Fibroblast of skin of left biceps (primary cell): ENCODE measurements at regions not wholly inside any gene's neighbourhood (a gene's known extent, or its start where the extent isn't known, plus 50 kb on each side); places are given as distances from the start of the nearest gene placed in this dataset.

Experiments used
- DNase-seq, 2 experiments: peaks; one replicate each; pipeline ENCODE4 v3.0.0-alpha.2; 2013; ENCODE audit warnings: low read depth in 2 of 2

DNA sequence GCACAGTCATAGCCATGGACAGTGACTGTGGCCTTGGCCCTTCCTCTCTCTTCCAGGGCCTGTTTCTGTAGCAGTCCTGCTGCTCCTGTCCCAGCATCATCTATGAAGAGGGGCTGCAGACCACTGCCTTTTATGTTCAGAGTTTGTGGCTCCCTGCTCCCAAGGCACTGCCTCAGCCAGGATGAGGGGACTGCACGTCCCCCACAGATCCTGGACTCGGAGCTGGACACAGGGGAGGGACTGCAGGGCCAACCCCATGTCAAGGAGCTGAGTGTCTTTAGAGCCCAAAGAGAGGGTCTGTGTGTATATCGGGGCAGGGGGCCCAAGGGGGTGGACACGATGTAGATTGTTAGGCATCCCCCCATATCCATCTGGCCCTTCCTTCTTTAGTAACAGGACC lies 60.6 kb upstream of the DIO3 start:
- no peak for DNase-seq

DNA sequence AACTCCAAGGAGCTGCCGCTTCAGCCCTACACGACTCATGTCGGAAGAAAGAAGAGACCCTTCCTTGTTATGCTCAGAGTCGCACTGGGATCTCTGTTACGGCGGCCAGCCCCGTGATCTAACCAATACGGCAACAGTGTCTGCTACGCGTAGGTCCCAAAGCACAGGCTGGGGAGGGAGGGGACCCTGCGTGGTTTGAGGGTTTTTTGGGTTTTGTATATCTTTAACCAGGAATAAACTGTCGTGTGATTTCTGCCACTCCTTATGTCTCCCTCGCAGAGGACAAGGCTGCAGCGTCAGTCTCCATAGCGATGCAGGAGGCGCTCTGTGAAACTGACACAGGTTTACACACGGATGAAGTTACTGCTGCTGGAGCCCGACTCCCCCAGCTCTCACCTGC lies 60.0 kb upstream of the DIO3 start:
- no peak for DNase-seq

DNA sequence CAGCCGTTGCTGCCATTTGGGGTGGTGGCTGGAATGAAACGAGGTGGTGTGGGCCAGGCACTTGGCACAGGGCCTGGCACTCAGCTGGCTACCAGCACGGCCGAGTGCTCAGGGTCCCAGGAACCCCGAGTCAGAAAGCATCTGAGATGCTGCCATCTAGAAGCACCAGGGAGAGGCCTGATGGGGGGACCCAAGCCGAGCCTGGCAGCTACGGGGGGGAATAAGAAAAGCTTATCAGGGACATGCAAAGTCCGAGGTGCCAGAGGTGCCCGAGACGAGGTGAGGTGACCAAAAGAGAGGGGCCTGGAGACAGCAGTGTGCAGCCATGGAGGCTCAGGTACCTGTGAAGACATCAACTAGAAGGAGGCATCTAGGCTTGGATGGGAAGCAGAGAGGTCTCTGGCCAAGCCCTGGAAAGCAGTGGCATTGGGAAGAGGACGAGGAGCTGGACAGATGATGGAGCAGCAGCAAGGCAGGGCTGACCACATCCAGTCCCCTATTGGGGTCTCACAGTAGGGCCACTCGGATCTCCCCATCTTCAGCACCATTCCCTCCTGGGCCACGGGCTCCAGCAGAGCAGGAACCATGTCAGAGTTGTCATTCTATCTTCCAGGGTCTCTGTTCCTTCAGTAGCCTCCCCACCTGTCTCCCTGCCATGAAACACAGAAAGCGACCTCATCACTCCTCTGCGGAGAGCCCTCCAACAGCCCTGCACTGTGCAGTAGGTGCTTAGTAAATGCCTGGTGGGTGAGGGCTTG lies 59.3 kb upstream of the DIO3 start:
- DNase-seq: no peak

DNA sequence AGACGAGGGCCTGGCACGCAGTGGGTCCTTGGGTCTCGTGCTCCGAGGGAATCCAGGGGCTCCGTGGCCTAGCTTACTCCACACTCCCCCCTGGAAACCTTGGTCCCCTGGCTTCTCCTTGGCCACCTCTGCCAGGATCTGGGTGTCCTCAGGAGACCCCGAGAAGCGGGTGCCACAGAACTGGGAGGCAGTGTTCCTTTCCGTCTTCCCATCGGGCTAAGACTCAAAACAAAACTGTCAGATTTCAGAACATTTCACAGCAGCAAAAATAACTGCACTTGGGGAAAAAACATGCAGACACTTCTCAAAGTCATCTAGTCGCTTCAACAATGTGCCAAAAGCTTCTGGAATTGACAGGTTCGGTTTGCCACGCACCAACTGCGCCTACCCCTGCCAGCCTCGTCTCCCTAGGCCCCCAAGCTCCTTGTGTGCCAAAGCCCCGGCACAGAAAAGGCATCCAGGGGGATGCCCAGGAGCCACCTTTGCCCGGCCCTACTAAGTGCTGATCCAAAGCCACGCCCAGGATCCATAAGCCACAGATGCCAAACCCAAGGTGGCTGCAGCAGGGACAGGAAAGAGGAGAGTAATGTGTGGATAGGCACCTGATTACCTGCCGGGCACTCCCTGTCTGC lies 58.4 kb upstream of the DIO3 start:
- no peak for DNase-seq

DNA sequence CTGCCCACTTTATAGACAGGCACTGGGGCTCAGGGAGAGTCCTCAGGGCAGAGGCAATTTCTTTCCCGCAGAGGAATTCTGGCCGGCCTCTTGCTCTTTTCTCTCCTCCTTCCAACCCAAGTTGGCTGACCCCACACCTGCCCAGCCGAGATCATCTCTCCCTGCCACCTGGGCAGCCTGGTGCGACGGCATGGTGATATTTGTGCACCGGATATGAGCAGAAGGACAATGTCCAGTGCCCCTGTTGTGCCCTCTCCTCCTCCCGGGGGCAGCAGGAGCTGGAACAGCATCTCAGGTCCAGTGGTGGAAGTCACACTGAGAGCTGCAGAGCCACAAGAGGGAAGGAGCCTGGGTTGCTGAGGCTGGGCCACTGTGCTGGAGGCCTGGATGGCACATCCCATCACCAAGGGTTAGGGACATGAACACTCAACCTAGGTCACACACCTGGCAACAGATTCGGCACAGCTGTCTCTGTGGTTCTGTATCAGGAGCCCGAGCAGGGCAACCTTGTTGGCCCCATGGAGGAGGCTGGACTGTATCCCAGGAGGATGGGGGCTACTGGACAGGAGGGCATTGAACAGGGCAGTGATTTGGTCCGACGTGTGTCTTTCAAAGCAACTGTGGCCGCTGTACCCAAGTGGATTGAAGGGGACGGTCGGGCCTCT lies 57.7 kb upstream of the DIO3 start:
- DNase-seq: no peak

DNA sequence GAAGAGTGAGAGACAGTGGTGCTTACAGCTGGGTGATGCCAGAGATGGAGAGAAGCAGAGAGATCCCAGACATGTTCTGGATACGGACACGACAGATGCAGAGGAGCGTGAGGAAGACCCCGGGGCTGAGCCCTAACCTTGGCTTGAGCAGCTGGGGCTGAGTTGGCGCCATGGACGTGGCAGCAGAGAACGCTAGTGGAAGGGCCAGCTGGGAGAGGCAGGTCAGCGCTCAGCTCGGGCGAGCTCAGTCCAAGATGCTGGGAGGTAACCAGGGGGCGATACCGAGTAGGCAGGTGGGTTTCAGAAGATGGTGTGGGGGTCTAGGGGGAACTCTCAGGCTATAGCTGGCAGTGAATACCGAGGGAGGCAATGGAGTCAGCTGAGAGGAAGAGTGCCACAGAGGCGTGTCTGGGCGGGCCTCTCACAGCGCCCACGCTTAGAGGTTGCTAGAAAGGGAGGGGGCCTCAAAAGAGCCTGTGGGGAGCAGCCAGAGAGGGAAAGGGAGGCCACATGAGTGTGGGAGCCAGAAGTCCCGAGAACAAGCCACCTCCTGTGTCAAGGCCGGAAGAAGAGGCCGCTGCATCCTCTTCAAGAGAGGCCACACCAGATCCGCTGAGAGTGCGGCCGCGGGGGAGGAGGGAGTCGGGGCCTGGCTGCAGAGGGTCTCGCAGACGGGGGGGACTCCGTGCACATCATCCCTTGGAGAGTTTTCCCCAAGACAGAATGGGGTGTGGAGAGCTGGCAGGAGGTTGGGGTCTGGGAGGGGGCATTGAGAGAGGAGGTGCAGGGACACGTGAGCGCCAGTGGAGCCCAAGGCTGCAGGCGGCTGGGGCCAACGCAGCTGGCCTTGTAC lies 57.0 kb upstream of the DIO3 start:
- no peak for DNase-seq

DNA sequence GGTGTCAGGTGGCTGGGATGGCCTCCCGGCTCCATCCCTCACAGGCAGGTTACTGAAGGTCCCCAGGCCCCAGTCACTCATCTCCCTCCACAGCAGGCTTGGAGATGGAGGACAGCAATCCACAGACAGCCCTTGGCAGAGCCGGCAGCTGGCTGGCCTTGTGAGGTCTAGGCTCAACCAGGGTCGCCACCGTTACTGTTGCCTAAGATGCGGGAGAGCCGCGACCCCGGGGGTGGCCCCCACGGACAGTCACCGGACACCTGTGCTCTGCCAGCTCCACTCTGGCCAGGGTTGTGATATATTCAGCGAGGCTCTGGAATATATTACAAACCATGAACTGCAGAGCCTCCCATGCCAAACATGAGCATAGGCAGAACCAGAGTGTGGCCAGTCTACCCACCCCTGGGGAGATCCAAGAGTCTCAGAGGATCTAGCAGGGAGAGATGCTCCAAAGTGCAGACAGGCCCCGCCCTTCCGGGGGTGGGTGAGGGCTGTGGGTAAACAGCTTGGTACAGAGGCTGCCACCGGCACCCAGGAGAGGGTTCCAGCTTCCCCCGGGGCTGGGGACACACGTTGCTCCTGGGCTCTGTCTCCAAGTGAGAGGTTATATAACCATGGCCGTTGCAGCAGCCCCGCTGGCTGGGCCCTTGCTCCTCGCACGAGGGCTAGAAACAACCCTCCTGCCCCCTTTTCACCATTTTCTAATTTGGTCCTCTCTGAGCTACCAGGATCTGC lies 55.9 kb upstream of the DIO3 start:
- DNase-seq: no peak

DNA sequence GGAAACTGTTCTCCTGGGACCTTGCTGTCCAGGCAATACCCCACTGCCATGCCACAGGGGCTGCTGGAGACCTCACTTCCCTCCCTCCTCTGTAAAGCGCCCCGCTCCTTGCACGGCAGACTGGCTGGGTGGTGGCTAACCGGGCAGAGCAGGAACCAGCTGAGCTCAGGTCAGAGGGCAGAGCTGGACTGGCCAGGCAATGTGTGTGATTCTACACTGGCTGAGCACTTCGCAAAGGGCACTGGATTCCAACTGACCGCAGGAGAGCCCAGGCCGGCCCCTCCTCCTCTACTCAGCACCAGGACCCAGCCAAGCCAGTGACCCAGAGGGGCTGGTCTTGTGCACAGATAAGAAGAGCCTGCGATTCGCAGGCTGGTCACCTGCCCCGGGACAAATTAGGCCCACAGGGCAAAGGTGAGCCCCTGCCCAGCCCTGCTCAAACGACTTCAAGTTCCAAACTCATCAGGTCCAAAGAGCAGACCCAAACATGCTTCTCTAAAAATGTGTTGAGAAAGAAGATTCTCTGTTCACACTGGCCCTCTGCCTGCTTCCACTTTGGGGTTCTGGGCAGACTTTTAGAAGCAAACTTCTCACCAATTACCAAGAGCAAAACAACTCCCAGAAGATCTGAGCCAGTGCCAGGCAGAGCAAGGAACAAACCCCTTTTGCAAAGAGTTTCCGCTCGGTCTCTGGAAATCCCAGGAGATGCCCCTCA lies 54.9 kb upstream of the DIO3 start:
- no peak for DNase-seq

DNA sequence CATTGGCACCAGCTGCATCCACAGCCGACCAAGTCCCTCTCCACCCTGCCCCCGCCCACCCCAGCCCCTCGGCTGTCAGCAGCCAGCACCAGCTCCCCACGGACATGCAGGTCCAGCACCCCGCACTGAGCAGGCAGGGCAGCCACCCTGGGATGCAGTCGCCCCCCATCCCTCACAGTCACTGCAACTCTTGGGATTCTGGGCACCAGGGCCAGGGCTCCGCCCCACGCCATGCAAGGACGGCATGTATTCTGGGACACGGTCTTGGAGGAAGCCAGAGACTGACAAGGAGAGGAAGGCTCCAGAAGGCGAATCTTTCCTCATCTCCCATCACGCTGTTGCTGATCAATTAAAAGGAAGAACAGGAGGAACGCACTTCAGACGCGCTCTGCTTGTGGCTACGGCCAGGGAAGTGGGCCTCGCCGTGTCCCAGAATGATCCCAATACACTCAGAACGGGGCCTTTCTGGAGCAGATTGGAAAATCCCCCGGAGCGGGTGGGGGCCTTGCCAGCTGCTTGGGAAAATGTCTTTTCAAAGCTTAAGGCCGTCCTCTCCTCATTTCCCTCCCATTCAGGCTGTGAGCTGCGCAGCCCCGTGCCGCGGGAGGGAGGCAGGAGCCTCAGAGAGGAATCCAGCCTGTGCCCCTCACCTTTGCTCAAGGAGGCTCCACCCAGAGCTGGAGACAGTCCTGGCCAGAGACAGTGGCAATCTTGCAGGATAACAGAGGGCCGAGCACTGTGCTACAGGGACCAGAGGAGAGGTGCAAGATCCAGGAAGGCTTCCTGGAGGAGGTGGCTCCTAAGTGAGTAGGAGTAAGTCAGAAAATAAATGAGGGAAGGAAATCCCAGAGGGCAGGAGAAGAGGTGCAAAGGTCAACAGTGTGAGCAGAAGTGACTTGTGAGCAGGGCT lies 54.1 kb upstream of the DIO3 start:
- DNase-seq: no peak

DNA sequence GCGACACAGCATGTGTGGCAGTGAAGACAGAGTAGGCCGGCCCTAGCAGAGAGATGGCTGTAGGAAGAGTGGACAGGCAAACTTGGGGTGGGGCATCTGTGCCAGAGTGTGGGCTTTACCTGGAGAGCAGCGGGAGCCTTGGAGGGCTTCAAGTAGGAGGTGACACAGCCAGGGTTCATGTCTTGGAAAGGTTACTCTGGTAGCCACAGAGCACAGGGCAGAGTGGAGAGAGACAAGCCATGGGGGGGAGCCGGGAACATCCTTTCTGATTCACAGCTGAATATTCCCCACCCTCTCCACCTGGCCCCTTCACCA lies 53.5 kb upstream of the DIO3 start:
- no peak for DNase-seq

DNA sequence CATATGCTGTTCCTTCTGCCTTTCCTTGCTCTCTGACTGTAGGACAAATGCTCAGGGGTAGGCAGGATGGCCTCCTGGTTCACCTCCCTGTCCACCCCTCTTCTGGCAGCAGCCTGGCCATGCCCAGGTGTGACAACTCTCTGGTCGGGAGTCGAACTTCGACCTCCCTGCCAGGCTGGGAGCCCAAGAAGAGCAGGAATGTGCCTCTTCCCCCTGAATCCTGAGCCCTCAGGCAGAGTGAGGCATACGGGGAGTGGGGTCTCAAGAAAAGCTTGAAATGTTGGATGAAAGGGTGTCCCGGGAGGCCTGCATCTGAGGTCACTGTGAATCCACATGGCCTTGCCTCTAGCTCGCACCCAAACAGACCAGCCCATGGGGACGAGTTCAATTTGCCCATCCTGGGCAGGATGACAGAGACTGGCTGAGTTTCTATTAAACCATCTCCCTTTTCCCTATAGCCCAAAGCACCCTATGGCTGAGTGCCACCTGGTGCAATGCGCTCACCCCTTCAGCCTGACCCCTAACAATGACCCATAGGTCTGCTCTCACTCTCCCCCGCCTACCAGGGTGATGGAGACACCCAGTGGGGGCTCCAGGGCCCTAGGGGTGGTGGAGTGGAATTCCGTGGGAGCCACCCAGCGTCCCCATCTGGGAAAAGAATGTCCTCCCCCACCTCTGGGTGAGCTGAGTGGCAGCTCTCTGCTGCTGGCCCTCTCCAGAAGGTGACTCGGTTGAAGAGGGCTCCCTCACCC lies 52.9 kb upstream of the DIO3 start:
- DNase-seq: no peak

DNA sequence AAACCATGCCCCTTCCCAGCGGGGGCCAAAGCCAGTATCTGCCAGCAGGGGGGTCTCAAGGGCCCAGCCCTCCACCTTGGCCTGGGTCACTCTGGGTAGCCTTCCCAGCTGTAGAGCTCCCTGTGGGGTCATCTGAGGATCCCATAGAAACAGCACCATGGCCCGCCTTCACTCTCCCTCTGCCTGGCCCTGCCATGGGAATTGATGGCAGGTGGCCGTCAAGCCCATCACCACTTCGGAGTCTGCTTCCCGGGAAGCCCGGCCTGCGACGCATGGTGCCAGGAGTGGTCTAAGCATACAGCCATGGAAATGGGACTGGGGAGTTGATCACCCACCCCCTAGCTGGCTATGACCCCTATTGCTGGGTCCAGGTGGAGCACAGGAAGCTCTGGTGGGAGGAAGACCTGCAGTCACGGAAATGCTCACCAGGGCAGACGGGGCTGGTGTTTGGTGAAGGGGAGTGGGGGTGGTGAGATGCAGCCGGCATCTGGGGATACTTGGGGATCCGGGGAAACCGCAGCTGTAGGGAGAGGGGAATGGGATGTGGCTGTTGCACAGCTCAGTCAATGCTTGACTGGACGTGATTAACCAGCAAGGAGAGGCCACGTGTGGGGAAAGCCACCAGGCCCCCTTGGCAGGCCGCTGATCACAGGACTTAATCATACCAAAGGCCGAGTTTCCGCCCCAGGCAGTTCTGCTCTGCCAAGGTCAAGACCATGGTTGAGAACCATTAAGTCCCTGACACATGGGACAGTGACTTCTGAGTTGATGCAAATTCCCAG lies 52.2 kb upstream of the DIO3 start:
- DNase-seq: no peak

DNA sequence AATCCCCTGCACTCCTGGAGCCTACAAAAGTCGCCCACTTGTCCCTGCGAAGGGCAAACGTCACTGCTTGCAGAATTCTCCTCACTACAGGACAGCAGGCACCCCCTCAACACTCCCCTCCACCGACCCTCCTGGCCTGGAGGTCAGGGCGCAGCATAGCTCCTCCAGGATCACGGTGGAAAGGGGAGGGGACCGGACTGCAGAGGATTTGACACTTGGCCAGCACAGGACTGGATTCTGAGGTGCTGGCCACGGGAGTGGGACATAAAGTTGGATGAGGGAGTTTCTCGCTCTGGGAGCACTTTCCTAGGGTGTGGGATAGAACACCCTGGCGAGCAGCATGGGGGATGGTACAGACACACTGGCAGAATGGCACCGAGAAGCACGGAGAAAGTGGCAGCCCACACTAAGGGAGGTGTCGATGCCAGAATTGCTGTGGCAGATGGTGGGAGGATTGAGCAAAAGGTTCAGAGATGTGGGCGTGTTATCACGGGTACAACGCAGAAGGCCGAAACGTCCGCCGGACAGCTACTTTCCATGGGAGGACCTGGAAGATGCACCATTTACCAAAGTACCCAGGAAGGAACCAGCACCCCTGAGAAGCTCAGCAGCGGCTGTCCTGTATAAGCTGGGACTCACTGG lies 51.4 kb upstream of the DIO3 start:
- no peak for DNase-seq

DNA sequence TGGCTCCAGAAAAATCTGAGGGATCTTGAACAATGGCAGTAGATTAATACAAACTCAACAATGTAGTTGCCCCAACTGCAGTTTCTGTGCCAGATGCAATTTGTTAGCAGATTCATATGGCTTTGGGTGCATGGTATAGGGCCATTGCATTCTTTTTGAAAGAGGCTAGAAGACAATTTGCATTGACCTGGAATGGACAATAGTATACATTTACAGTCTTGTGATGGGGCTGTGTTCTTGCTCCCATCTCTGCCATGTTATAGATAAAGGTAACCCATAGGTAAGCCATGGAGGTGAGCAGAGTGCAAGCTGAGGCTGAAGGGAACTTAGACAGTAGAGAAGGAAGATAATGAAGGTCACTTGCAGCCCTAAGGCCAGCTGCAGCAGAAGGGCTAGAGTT lies 50.1 kb upstream of the DIO3 start:
- no peak for DNase-seq
